ENCODE measurements at regions not wholly inside any gene's neighbourhood (a gene's known extent, or its start where the extent isn't known, plus 50 kb on each side); places are given as distances from the start of the nearest gene placed in this dataset.
"Not testable (repeated sequence)": the region's sequence is repeated elsewhere in the genome, so short reads cannot be mapped to it uniquely, and the experiment has no call there.

DNA sequence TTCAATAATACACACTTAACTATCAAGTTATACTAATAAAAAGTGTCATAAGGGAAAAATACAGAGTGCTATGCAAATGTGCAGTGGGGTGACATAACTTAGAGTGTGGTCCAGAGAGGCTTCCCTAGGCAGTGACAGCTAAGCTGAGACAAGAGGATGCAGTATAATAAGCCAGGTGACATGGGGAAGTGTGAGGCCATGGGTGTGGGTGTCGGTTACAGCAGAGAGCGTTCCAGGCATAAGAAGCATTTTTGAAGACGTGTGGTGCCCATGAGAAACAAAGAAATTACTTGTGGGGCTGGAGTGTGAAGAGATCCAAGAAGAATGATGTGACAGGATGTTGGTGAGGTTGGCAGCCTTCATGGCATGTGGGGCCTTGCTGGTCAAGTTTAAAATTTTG lies 78.1 kb upstream of the PICALM start:
- DNase-seq (ENCODE audit: low read depth in 2 of 2): no peak

- no peak for DNase-seq (ENCODE audit: low read depth in 2 of 2)
Measured at GRCh38 chr11:86145439-86146156, 76.7 kb upstream of the PICALM start.

GRCh38 chr11:86144846-86145245 lies 76.0 kb upstream of the PICALM start:
- DNase-seq (ENCODE audit: low read depth in 2 of 2): no peak

DNA sequence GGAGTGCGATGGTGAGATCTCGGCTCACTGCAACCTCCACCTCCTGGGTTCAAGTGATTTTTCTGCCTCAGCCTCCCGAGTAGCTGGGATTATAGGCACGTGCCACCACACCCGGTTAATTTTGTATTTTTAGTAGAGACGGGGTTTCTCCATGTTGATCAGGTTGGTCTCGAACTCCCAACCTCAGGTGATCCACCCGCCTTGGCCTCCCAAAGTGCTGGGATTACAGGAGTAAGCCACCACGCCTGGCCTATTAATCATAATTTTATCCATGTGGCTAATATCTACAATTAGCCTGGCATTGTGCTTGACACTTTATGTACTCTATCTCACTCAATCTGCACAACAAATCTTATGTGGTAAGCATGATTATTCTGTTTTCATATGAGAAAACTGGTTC lies 75.2 kb upstream of the PICALM start:
- not testable (repeated sequence) for DNase-seq (ENCODE audit: low read depth in 2 of 2)

GRCh38 chr11:86143087-86144030 lies 74.5 kb upstream of the PICALM start:
- DNase-seq (ENCODE audit: low read depth in 2 of 2): no peak

GRCh38 chr11:86142170-86142569 lies 73.3 kb upstream of the PICALM start:
- no peak for DNase-seq (ENCODE audit: low read depth in 2 of 2)

- DNase-seq (ENCODE audit: low read depth in 2 of 2): no peak
Measured at GRCh38 chr11:86141727-86142126, 72.8 kb upstream of the PICALM start.

DNA sequence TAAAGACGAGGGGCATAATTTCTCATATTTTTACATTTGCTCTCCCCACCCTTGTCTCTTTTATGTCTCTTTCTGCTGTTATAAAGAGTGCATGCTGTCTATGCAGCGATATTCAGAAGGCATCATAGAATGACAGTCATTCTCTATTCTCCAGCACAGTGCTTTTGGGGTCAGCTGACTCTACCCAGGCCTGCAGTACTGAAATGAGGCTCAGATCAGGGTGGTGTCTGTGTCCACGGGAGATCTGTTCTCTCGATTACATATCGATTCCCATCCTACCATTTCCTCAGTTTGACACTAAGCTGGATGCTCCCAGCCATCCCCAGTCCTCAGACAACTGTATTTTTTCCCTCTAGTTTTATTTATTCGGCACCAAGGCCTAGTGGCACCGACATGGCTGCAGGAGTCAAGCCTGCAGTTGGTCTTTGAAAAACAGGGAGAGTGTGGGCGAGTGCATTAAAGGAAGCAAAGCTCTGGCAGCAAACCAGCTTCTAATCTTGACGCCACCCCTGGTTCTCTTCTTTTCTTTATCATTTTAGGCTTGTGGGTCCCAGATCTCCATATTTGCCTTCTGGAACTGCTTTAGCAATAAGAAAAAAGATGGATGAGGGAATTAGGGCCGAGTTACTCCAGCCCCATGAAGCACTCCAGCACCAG lies 71.6 kb upstream of the PICALM start:
- DNase-seq (ENCODE audit: low read depth in 2 of 2): no peak

DNA sequence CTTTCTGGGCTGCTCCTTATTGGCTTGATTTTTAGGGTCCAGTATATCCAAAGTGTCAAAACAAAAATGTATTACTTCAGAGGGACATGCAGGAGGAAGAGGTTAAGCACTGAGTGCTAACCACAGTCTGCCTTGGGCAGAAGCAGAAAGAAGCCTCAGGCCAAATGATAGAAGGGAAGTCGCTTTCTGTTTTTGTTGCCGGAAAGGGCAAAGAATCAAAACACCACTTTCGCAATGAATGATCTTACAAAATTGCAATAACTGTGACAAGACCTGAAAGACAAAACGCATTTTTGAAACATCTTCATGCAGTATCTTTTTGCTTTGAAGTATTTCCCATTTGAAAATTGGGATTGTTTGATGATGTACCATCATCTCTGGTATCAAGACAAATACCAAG lies 70.1 kb upstream of the PICALM start:
- DNase-seq (ENCODE audit: low read depth in 2 of 2): no peak

DNA sequence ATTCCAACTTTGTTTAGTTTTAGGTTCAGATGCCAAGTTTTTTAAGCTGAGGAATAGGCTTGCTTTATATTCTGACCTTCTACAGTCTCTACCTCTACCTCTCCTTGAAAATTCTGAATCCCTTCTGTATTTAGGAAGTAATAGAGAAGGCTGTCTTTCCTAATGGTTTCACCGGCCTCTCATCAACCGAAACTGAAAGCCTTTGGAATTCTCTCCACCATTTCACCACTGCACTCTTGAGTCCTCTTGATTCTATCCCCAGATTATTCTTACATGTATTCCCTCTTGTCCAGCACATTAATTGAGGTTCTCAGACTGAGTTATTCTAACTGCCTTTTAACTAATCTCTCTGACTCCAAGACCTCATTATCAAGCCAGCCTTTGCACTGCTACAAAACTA lies 67.7 kb upstream of the PICALM start:
- DNase-seq (ENCODE audit: low read depth in 2 of 2): no peak

DNA sequence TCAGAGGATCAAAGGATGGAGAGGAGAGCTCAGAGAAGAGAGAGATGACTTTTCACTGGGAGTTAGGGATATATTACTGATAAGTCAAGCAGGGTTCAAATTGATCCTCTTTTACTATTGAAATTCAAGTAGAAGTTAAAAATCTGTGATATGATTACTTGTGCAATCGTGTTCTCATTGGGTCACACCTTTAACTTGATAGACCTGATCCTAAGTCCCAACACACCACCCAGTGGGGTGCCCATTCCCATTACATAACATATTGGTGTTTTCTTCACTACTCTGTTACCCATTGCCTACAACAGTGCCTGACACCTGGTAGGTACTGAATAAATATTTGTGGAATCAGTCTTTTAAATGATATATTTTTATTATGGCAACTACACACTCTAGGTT lies 66.4 kb upstream of the PICALM start:
- DNase-seq (ENCODE audit: low read depth in 2 of 2): no peak

DNA sequence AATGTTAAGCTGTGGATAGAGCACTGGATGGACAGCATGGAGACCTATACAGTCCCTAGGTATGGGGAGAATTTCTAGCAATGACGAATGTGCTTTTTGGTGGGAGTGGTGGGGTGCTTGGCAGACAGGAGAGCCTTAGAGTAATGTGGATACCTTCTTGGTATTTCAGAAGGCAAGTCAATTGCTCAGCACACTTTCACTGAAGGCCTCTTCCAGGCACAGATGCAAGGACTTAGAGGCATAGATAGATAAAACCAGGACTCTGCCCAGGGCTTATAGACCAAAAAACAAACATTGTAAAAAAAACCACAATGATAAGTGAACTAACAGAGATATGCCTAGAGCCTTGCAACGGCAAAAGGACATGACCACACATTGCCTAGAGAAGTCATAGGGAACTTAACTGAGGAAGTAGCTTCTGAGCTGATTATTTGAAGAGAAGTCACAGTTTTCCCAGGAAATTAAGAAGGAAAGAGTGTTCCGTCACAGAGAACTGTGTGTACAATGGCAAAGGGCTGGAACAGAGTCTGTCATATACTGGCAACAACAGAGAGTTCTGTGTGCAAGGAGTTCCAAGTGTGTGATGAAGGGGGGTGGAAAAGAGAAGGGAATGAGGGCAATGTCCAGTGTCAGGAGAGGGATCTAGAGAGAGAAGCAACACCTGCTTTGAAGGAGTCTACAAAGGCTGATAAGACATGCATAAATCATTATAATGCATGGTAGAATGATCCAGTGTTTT lies 65.9 kb upstream of the PICALM start:
- no peak for DNase-seq (ENCODE audit: low read depth in 2 of 2)

GRCh38 chr11:86132667-86133249 lies 63.9 kb upstream of the PICALM start:
- DNase-seq (ENCODE audit: low read depth in 2 of 2): no peak

GRCh38 chr11:86129740-86130540 lies 61.1 kb upstream of the PICALM start:
- DNase-seq (ENCODE audit: low read depth in 2 of 2): no peak

DNA sequence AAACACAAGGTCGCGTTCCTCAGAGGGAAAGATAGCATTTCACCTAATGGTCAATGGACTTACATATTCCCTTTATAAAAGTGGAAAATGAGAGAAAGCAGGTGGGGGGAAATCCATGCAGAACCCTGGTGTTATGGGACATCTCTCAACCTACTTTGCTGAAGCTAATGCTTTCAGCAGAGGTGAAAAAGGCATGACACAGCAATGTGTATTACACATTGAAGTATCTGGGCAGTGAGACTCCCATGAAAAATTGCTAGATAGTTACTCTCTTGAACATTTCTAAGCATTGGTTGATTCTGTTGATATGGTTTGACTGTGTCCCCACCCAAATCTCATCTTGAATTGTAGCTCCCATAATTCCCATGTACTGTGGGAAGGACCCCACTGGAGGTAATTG lies 60.0 kb upstream of the PICALM start:
- DNase-seq (ENCODE audit: low read depth in 2 of 2): no peak

DNA sequence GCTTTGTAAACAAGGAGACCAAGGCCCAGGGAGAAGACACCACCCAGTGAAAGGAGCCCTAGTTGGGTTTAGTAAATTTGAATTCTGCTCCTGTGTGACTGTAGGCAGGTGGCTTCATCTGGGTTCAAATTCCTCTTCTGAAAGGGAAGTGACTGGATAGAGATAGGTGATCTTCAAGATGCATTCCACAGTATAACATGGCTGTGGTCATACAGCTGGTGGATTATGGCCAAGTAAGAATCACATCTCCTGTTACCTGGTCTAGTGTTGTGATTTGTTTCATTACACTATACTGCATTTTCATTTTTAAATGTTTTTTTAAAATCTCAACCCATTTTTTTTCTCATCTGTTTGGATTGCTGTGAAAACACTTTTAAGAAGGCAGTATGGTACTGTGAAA lies 58.0 kb upstream of the PICALM start:
- DNase-seq (ENCODE audit: low read depth in 2 of 2): no peak

- no peak for DNase-seq (ENCODE audit: low read depth in 2 of 2)
Measured at GRCh38 chr11:86124251-86125233, 55.7 kb upstream of the PICALM start.

DNA sequence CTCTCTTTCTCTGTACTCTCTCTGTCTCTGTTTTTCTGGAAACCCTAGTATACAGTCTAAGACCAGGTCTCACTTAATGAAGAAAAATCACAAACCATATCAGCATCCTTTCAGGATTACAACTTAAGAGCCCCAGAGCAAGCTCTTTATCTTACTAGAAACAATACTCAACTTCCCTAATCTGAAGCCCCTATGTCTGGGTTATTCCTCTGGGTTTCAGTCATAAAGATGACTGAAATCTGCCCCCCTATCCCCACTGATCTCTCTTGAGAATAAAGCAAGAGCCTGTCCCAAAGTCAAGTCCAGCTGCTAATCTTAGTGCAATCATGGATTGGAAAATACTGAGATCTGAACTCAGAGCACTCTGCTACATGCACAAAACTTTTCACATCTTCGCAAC lies 53.9 kb upstream of the PICALM start:
- DNase-seq (ENCODE audit: low read depth in 2 of 2): no peak

DNA sequence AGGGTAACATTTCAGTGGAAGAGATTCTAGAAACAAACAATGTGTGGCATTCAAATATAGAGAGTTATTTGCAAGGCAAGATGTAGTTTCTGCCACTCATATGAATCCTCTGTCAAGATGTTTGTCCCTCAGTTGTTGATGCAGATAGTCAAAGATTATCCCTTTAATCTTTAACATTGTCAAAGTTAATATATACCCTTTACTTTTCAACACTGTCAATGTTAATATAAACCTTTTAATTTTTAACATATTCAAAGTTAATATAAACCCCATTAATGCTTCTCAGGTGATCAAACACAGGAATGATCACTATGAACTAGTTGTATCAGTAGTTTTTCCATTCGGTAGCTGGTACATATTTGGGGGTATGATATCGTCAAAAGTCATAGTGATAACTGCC lies 51.9 kb upstream of the PICALM start:
- DNase-seq (ENCODE audit: low read depth in 2 of 2): no peak

All from stimulated activated CD4-positive, alpha-beta T cell treated with anti-CD3 and anti-CD28 coated beads, Interleukin-1b, Interleukin-23, amount 100 ng/mL, for 4 hours (primary cell).